Stimulated activated CD8-positive, alpha-beta memory T cell treated with anti-CD3 and anti-CD28 coated beads, Interleukin-2, amount 100 ng/mL, for 1 hour (primary cell): ENCODE measurements at regions not wholly inside any gene's neighbourhood (a gene's known extent, or its start where the extent isn't known, plus 50 kb on each side); places are given as distances from the start of the nearest gene placed in this dataset.
"Not testable (repeated sequence)": the region's sequence is repeated elsewhere in the genome, so short reads cannot be mapped to it uniquely, and the experiment has no call there.

ENCODE experiments used
- DNase-seq, 2 donors: peaks; one replicate each; pipeline ENCODE4 v3.0.0-alpha.2; 2020; ENCODE audit warnings: low read depth in 2 of 2

DNA sequence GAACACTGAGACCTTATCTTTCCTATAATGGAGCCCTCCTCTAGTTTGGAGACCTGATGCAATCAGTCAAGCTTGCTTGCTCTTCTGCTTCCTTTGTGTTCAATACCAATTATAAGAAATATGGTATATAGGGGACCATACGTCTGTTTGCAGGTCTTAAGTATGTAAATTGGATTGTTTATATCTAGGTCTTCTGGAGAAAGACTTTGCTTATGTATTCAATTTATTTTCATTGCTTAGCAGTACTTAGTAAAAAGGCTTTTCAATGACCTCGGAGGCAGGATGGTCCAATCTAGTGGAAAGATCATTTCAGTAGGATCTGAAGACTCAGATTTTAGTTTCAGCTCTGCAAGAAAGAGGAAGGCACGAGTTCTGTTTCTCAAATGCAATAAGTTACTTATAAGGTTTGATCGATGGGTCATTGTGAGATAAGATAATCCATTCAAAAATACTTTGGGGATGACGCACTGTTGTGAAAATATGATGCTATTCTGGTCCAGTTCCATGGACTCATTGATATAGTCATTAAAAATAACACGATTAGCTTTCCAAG lies 571.6 kb downstream of the SH2D4B start:
- DNase-seq, result no peak

DNA sequence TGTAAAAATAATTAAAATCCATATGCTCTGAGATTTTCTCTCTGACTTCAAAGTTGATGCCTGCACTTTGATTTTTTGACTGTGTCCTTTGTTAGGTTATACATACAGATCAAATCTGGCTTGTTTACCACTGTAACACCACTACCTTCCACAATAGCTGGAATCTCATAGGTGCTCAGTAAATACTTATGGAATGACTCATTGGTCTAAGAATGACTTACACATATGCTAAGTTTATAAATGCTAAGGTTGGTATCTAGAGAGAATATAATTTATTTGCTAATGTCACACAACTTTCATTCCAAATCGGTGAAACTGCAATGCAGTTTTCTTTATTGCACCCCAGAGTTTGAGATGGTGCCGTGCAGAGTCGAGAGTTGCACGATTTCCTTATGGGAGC lies 578.5 kb downstream of the SH2D4B start:
- DNase-seq, result no peak

- DNase-seq, result no peak
Measured at GRCh38 chr10:81116990-81117389, 579.3 kb downstream of the SH2D4B start.

- DNase-seq, result no peak
Measured at GRCh38 chr10:81127931-81128330, 590.2 kb downstream of the SH2D4B start.

DNA sequence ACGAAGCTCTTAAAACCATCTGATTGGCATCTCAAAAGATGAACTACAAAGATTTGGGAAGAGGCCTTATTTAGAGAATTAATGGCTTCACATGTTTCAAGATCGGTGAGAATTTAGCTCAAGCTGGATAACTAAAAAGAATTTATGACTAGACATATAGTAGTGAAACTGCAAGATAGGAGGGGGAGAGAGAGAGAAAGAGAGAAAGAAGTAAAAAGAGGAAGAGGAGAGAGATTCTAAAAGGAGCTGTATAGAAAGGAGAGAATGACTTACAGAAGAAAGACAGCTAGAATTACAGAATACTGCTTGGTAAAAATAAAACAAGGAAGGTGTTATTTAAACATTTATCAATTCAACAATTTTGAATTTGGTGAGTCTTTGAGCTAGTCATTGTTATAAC lies 592.3 kb downstream of the SH2D4B start:
- no peak for DNase-seq

DNA sequence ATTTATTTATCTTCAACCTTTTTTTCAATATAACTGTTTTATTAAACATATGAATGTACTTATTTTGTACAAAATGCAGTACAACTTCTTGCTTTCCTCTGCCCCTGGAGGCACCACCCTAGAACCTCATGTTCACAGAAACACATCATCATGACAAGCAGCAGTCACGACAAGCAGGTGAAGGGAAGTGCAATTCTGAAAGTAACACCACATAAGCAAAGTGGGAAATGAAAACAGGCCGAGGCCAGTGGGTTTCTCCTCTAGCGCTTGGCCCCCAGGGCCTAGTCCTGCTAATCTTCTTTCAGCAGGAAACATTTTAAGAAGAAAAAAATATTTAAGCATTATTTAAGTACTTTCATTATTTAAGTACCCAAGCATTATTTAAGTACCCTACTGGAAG lies 598.1 kb downstream of the SH2D4B start:
- DNase-seq, result no peak

- no peak for DNase-seq
Measured at GRCh38 chr10:81136261-81136660, 598.6 kb downstream of the SH2D4B start.

DNA sequence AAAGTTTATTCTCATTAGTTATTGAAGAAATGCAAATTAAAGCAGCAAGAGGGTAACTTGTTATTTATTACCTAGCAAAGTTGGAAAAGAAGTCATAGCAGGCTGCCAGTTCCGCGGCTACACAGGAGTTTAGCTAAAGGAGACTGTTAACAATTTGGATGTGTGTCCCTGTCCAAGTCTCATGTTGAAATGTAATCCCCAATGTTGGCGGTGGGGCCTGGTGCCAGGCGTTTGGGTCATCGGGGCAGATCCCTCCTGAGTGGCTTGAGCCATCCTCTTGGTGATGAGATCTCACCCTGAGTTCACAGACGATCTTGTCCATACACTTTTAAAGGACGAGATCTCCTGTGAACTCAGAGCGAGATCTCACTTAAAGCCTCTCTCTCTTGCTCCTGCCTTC lies 608.3 kb downstream of the SH2D4B start:
- no peak for DNase-seq

- DNase-seq, result no peak
Measured at GRCh38 chr10:81146436-81146835, 608.7 kb downstream of the SH2D4B start.

GRCh38 chr10:81152656-81153055 lies 615.0 kb downstream of the SH2D4B start:
- no peak for DNase-seq

DNA sequence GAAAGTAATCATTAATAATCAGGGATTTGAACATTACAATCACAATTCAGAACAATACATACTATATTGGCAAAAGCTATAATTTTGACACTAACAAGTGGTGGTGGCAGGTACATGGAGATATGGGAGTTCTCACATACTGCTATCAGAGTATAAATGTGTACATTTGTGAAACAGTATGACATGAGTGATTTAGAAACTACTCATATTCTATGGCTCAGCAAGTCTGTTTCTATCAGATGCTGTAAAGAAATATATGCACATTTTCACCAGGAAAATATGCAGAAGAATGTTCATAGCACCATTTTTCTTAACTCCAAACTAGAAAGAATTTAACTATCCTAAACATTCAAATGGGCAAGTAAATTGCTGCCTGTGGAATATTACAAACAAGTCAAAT lies 620.0 kb downstream of the SH2D4B start:
- DNase-seq, result no peak

DNA sequence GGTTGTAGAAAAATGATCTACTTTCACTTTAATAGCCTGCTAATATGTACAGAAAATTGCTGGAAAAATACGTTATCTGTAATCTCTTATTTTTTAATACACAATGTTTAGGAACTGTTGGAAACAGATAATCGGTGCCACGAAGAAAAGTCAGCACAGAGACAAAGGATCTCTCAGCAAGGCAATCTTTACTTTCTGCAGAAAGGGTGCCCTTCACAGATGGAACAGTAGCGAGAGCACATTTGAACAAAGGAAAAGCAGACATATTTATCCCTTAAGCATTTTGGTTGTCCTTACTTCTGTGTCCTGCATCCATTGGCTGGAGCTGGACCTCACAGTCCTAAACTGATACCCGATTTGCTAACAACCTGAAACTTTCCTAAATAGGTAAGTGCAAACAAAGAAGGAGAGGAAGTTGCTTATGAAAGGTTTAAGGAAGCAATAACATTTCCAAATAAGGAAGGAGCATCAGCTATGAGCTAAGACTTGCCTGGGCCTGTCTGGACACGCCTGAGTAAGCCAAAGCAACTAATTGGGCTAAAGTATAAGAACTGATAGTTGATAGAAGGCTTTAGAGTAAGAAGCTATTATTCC lies 640.0 kb downstream of the SH2D4B start:
- DNase-seq, result no peak

DNA sequence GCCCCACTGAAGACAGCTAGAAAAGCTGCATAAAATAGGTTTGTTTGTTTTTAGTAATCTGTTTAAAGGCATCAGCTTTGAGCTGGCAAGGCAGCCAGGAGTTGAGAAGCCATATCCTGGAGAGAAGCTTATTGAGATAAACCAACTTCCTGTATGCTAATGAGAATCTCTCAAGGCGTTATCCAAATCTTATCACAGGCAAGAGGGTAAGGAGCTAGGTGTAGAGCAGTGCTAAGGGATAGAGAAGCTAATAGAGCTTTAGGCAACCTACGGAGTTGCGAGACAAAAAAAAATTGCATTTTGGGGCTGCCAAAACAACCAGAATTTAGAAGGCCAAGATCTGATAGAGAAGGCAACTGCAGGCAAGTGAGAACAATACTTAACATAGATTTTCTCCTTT lies 641.6 kb downstream of the SH2D4B start:
- DNase-seq, result no peak

DNA sequence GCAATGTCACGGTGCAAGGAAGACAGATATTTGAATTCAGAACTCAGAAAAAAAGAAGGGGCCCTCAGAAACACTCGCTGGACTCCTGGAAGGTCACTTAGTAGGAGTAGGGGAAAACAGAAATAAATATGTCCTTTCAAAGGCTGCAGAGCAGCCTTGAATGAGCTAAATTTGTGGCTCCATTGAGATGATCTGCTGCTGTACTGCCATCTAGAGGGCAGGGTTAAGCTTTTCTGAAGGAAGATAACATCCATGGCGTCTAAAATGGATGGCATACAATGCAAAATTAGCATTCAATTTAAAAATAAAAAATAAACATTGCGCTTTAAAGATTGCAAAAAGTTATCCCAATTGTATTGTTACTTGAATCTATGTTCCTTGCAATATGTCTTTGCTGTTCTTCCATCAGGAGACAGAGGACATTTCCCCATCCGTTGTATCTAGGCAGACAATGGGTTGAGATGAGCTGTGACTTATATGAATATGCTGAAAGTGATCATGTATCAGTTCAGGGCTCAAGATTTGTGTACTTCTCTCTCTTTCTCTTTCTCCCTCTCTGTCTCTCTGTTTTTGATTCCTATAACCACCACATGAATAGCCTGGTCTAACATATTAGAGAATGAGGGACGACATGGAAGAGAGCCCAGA lies 642.2 kb downstream of the SH2D4B start:
- no peak for DNase-seq

DNA sequence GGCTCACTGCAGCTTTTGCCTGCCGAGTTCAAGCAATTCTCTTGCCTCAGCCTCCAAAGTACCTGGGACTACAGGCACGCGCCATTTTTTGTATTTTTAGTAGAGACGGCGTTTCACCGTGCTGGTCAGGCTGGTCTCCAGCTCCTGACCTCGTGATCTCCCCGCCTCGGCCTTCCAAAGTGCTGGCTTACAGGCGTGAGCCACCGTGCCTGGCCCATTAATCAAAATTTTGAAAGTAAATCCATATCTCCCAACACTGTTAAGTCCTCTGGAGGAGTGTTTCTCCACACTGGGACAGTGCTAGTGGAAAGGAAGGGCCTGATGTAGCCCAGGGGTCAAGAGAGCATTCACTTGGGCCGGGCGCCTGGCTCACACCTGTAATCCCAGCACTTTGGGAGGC lies 644.6 kb downstream of the SH2D4B start:
- DNase-seq, result no peak

DNA sequence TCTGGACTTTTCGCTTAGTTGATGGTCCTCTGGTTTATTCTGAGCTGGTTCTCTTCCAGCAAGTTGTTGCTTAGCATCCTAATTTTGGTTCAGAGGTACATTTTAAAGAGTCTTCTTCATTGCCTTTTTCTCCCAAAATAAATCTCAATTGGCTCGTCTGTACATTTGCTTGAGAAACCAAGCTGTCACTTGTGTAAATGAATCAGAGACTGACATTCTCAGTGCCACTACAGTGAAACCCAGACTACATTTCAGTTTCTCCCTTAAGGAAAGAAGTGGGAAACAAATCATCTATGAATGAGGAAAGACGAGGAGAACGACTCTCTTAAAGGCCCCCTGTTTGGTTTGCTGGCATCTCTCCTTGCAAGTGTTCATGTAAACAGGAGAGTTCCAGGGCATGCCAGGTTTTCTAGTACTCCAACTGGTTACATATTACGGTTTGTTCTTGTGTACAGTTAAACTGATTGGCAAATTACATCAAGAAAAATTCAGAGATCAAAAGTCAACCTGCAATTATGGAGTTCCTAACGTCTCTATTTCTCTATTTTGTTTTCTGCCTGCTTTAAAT lies 654.6 kb downstream of the SH2D4B start:
- DNase-seq, result no peak

- no peak for DNase-seq
Measured at GRCh38 chr10:81200801-81201200, 663.1 kb downstream of the SH2D4B start.

DNA sequence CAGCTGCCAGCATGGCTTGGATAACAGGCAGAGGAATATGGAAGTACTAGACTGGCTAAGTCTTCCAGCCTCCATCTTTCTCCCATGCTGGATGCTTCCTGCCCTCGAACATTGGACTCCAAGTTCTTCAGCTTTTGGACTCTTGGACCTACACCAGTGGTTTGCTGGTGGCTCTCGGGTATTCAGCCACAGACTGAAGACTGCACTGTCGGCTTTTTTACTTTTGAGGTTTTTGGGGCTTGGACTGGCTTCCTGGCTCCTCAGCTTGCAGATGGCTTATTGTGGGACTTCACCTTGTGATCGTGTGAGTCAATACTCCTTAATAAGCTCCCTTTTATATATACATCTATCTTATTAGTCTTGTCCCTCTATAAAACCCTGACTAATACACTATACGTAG lies 667.6 kb upstream of the NRG3 start:
- not testable (repeated sequence) for DNase-seq

GRCh38 chr10:81213370-81213769 lies 661.6 kb upstream of the NRG3 start:
- DNase-seq, result no peak

DNA sequence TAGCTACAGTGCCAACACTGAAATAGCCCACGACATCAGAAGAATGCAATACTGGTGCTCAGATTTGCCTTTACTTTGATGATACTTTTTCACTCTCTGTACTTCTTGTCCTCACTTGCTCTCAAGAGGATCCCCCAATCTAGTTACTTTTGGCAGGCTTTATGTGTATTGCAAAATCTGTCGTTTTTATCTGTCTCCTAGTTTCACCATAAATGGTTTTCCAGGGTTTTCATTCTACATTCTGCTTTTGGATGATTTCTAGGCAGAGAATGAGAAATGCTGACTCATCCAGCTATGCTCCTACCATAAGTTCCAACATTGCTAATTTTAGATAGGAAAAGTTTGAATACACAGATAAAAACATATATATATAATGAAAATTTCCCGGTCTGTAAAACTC lies 659.5 kb upstream of the NRG3 start:
- DNase-seq, result no peak

DNA sequence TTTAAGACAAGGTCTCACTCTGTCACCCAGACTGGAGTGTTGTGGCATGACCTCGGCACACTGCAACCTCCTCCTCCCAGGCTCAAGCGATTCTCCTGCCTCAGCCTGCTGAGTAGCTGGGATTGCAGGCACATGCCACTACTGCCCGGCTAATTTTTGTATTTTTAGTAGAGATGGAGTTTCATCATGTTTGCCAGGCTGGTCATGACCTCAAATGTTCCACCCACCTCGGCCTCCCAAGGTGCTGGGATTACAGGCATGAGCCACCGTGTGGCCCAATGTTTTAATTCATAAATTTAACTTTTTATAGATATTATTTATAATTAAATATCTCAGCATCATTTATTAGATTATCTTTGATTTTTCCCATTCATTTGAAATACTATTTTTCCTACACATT lies 658.0 kb upstream of the NRG3 start:
- DNase-seq, result no peak

DNA sequence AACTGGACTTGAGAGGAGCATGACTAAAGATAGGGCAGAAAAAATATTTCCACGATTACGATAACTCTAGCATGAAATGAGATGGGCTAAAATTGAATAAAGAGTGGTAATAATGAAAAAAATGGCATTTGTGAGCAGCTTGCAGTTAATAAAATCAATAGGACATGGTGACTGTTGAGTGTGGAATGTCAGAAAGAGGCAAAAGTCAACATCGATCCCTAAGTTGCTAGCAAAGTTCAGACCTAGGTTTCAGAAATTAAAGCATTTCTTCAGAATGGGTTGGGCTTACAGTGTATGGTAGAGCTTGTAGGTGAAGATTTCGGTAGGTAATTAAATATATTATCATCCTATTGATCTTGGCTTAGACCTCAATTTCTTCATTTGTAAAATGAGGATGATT lies 656.7 kb upstream of the NRG3 start:
- no peak for DNase-seq

- DNase-seq, result no peak
Measured at GRCh38 chr10:81219758-81220157, 655.2 kb upstream of the NRG3 start.
